BLaER1 (cell line): ENCODE measurements at regions not wholly inside any gene's neighbourhood (a gene's known extent, or its start where the extent isn't known, plus 50 kb on each side); places are given as distances from the start of the nearest gene placed in this dataset.

Source experiments
- H3K27ac ChIP-seq: shearing (Covaris generic); formaldehyde crosslinking; 2 replicates; pipeline ENCODE4 v1.8.1; 2022
- H3K27me3 ChIP-seq: shearing (Covaris generic); formaldehyde crosslinking; 2 replicates; pipeline ENCODE4 v1.8.1; 2022
- H3K36me3 ChIP-seq: shearing (Covaris generic); formaldehyde crosslinking; 2 replicates; pipeline ENCODE4 v1.8.1; 2022
- H3K4me1 ChIP-seq: shearing (Covaris generic); formaldehyde crosslinking; 2 replicates; pipeline ENCODE4 v1.8.1; 2022
- H3K4me2 ChIP-seq: shearing (Covaris generic); formaldehyde crosslinking; 2 replicates; pipeline ENCODE4 v1.8.1; 2022
- H3K4me3 ChIP-seq: shearing (Covaris generic); formaldehyde crosslinking; 2 replicates; pipeline ENCODE4 v1.8.1; 2022
- H3K9ac ChIP-seq: shearing (Covaris generic); formaldehyde crosslinking; 2 replicates; pipeline ENCODE4 v1.8.1; 2022
- H3K9me3 ChIP-seq: shearing (Covaris generic); formaldehyde crosslinking; 2 replicates; pipeline ENCODE4 v1.8.1; 2022
- H4K20me1 ChIP-seq: shearing (Covaris generic); formaldehyde crosslinking; 2 replicates; pipeline ENCODE4 v1.8.1; 2022
- Cebpa-rat ChIP-seq: shearing (Covaris generic); IDR thresholded peaks from 2 replicates; pipeline ENCODE4 v1.8.1; 2022

DNA sequence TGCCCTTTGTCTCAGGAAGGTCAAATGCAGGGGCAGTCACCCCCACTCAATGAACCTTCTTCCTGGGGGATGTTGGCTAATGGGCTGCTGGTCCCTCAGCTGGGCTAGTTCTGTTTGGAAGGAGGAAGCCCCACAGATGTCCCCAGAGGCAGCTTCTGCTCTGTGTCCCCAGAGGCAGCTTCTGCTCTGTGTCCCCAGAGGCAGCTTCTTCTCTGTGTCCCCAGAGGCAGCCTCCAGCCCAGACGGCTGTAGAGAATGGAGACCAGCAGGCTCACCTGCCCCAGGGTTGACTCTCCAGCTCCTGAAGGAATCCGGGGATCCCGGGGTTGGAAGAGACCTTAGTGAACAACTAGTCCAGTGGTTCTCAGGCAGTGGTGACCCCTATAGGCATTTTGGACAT is 62.5 kb upstream of the LEP start:
- Histone ChIP-seq H3K4me3 (no peak overlapping the region), H3K9ac (no peak overlapping the region), H3K36me3 (no peaks in the 10 kb centered on the region), H3K27me3 (no peaks in the 10 kb centered on the region), H4K20me1 (no peaks in the 10 kb centered on the region), H3K4me2 (peak overlapping the region; percentile 66), H3K9me3 (no peaks in the 10 kb centered on the region), H3K4me1 (peaks cover 60% of the 10 kb centered on the region), H3K27ac (0 out of 2 replicates have a peak overlapping the region, but pooled peaks have one; percentile 10)
- TF ChIP-seq Cebpa-rat: no peak

DNA sequence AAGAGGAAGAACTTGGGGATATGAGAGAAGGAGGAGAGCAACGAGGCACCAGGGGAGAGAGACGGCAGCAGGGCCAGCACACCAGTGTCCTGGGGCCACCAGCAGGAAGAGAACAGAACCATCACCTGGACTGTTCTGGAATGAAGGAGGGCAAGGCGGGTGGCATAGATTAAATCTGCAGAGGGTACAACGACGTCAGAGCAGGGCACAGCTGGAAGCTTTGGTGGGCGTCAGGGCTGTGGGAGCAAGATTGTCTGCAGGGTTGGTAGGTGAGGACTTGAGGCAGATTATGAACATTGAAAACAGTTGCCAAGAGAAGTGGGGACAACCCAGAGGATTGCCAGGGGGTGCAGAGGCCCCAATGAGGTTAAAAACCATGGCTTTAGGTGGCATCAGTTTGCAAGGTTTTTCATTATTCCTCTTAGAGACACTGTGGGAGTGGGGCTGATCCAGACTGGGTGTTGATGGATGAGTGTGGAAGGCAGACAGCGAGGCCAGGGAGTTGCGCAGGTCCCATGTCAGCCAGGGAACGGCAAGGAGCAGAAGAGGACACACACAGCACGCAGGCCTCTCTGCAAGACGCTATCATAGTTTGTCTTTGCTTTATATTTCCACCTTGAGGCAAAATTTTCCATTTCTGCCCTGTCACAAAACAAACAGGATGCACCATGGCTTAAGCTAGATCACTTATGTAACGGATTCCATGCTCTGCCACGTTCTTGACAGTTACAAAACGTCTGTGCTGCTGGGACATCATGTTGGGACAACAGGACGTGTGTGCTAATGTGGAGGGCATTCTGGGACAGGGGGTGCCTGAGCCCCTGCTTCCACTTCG is 52.5 kb upstream of the LEP start:
- Histone ChIP-seq H3K27me3 (no peaks in the 10 kb centered on the region), H3K36me3 (no peaks in the 10 kb centered on the region), H4K20me1 (no peaks in the 10 kb centered on the region), H3K4me2 (peak overlapping the region; percentile 58), H3K4me3 (no peak overlapping the region), H3K27ac (peak overlapping the region; percentile 47; the same call in 1 of the 2 replicates), H3K9ac (no peak overlapping the region), H3K4me1 (peaks cover 63% of the 10 kb centered on the region), H3K9me3 (0 out of 2 replicates have a peak, but pooled peaks cover 3% of the 10 kb centered on the region)
- no peak for TF ChIP-seq Cebpa-rat

DNA sequence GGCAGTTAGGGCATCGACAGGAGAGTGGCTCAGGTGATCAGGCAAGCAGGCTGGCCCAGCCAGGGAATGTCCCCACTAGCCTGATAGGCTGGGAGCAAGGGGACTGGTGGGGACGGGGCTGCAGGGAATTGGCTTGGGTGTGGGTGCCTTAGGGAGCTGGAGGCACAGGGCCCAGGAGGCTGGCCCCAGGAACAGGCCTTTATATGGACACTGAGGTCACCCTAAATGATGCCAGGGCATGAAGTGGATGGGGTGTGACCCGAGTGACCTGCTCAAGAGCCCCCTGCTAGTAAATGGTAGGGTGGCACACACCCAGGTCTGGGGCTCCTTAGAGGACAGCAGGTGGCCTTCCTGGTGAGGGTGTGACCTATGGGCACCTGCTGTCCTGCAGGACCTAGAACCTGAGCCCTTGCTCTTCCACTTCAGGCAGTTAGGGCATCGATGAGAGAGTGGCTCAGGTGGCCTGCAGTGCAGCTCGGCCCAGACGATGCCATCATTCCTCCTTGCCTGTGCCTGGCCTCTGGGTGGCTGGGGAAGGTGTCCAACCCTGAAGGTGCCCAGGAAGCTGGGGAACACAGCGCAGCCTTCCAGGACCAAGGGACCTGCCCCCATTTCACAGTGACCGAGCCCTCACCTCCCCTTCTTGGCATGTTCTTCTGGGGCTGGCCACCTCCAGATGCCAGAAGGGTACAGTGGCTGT is 51.7 kb upstream of the LEP start:
- TF ChIP-seq Cebpa-rat: no peak
- H3K4me2 ChIP-seq: peak overlapping the region; percentile 58
- H3K27me3 ChIP-seq: no peaks in the 10 kb centered on the region

DNA sequence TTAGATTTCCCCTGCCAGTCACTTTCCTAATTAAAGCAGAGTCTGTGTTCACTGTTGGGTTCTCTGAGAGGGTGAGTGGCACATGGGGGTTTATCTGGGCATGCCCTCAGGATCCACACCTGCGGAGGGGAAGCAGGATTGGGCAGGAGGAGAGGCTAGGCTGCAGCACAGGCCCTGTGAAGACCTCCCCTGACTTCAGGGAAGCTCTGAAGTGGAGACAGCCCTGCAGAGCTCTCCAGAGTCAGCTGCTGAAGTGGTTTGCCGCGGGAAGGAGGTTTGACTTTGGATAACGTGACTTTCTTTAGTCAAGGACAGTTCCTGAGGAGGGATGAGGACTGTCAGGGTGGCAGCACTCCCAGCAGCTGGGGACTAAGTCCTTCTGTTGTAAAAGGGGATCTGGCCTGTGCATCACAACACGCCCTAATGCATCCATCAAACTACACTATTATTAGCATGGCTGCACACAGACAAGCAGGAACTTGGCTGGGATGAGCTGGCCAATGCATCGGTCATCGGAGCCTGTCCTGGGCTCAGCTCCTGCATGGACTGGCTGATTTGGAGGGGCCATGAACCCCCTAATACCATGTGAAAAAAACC is 50.9 kb upstream of the LEP start:
- no peak for TF ChIP-seq Cebpa-rat
- H3K27me3 ChIP-seq: no peaks in the 10 kb centered on the region
- H4K20me1 ChIP-seq: no peaks in the 10 kb centered on the region
- no peaks in the 10 kb centered on the region for H3K36me3 ChIP-seq
- no peak overlapping the region; the same call in 1 of the 2 replicates for H3K9ac ChIP-seq
- peaks cover 49% of the 10 kb centered on the region for H3K4me1 ChIP-seq
- H3K4me3 ChIP-seq: no peak overlapping the region
- peaks cover 16% of the 10 kb centered on the region for H3K9me3 ChIP-seq
- peak overlapping the region; percentile 58 for H3K4me2 ChIP-seq
- H3K27ac ChIP-seq: peak overlapping the region; percentile 47

More for the DNA sequence above, 51.7 kb upstream of the LEP start:
- Histone ChIP-seq H3K27ac (peak overlapping the region; percentile 47), H3K4me1 (peaks cover 57% of the 10 kb centered on the region), H3K4me3 (no peak overlapping the region), H4K20me1 (no peaks in the 10 kb centered on the region), H3K36me3 (no peaks in the 10 kb centered on the region), H3K9ac (no peak overlapping the region), H3K9me3 (peaks cover 9% of the 10 kb centered on the region)

DNA sequence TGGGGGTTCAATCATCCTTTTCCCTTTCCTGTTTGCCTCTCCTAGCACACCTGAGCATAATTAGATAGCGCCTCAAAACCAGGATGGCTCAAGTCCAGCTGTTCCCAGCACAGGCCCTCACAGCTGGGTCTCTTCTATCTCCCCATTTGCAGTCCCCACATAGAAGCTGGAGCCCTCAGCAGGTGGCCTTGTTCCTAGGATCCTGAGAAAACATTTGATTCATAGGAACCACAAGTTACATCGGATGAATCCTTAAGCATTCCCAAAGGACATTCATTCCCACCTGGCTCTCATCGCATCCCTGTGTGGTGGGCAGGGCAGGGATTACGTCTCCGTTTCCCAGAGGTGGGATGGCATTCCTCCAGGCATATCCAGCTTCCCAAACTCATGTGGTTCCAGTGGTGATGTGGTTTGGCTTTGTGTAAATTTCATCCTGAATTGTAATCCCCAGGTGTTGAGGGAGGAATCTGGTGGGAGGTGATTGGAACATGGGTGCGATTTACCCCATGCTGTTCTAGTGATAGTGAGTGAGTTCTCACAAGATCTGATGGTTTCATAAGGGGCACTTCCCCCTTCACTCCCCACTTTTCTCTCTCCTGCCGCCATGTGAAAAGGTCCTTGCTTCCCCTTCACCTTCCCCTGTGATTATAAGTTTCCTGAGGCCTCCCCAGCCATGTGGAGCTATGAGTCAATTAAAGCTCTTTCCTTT is 49.8 kb upstream of the LEP start:
- Histone ChIP-seq H3K4me2 (no peak overlapping the region), H3K4me1 (peaks cover 41% of the 10 kb centered on the region), H3K27me3 (no peaks in the 10 kb centered on the region), H3K4me3 (no peak overlapping the region), H3K27ac (no peak overlapping the region), H3K36me3 (no peaks in the 10 kb centered on the region), H3K9me3 (peaks cover 28% of the 10 kb centered on the region), H4K20me1 (no peaks in the 10 kb centered on the region), H3K9ac (no peak overlapping the region)
- TF ChIP-seq Cebpa-rat: no peak
